ENCODE measurements at regions not wholly inside any gene's neighbourhood (a gene's known extent, or its start where the extent isn't known, plus 50 kb on each side); places are given as distances from the start of the nearest gene placed in this dataset.

- Histone ChIP-seq H3K79me2 (replicated peaks; ENCODE audit: insufficient read depth, low read length) (no peaks in the 10 kb centered on the region), H4K20me1 (ENCODE audit: insufficient read depth) (peaks cover 3% of the 10 kb centered on the region), H3F3A (ENCODE audit: insufficient read depth, low read length, poor library complexity, severe bottlenecking) (no peaks in the 10 kb centered on the region), H3K4me2 (ENCODE audit: low read length) (no peak overlapping the region), H3K9me3 (ENCODE audit: low read length) (no peaks in the 10 kb centered on the region), H3K27ac (ENCODE audit: low read length) (no peak overlapping the region), H3K27me3 (ENCODE audit: insufficient read depth, low read depth, low read length) (no peaks in the 10 kb centered on the region), H3K36me3 (ENCODE audit: insufficient read depth, low read length) (no peaks in the 10 kb centered on the region), H3K9me2 (ENCODE audit: insufficient read depth, low read length) (no peaks in the 10 kb centered on the region), H3K4me3 (ENCODE audit: low read length) (no peak overlapping the region), H2AFZ (ENCODE audit: low read depth, low read length) (no peak overlapping the region), H3K9ac (ENCODE audit: low read length) (no peak overlapping the region)
- no peak for TF ChIP-seq EZH2 (IDR thresholded peaks at IDR 0.05; ENCODE audit: borderline replicate concordance, insufficient read depth, low read length, poor library complexity, severe bottlenecking)
- TF ChIP-seq REST (IDR thresholded peaks at IDR 0.05; ENCODE audit: borderline replicate concordance): no peak
- TF ChIP-seq EP300 (conservative IDR thresholded peaks at IDR 0.05; ENCODE audit: poor library complexity, severe bottlenecking): no peak
- no peak for TF ChIP-seq RAD21 (conservative IDR thresholded peaks at IDR 0.05)
- TF ChIP-seq POLR2AphosphoS5 (IDR thresholded peaks at IDR 0.05): no peak
- no peak for TF ChIP-seq TAF1 (IDR thresholded peaks at IDR 0.05; ENCODE audit: low read depth)
- TF ChIP-seq SMC3 (conservative IDR thresholded peaks at IDR 0.05; ENCODE audit: poor library complexity): no peak
- no peak for TF ChIP-seq CTCF (IDR thresholded peaks at IDR 0.05; ENCODE audit: poor library complexity, severe bottlenecking)
- no peak for TF ChIP-seq MXI1 (conservative IDR thresholded peaks at IDR 0.05; ENCODE audit: poor library complexity, severe bottlenecking)
These were observed 822.1 kb upstream of the SORCS1 start for GRCh38 chr10:107986571-107986970.

- no peaks in the 10 kb centered on the region for H3K79me2 ChIP-seq (replicated peaks; ENCODE audit: insufficient read depth, low read length)
- no peaks in the 10 kb centered on the region for H3F3A ChIP-seq (ENCODE audit: insufficient read depth, low read length, poor library complexity, severe bottlenecking)
- no peaks in the 10 kb centered on the region for H3K36me3 ChIP-seq (ENCODE audit: insufficient read depth, low read length)
- H3K4me2 ChIP-seq (ENCODE audit: low read length): no peak overlapping the region
- H3K9me3 ChIP-seq (ENCODE audit: low read length): no peaks in the 10 kb centered on the region
- no peak overlapping the region for H3K4me3 ChIP-seq (ENCODE audit: low read length)
- H3K27me3 ChIP-seq (ENCODE audit: insufficient read depth, low read depth, low read length): no peaks in the 10 kb centered on the region
- no peak overlapping the region for H2AFZ ChIP-seq (ENCODE audit: low read depth, low read length)
- H3K9me2 ChIP-seq (ENCODE audit: insufficient read depth, low read length): no peaks in the 10 kb centered on the region
- TF ChIP-seq POLR2AphosphoS5 (IDR thresholded peaks at IDR 0.05): no peak
- no peak for TF ChIP-seq CTCF (IDR thresholded peaks at IDR 0.05; ENCODE audit: poor library complexity, severe bottlenecking)
- no peak for TF ChIP-seq SMC3 (conservative IDR thresholded peaks at IDR 0.05; ENCODE audit: poor library complexity)
- no peak for TF ChIP-seq RAD21 (conservative IDR thresholded peaks at IDR 0.05)
- TF ChIP-seq REST (IDR thresholded peaks at IDR 0.05; ENCODE audit: borderline replicate concordance): no peak
- no peak for TF ChIP-seq EP300 (conservative IDR thresholded peaks at IDR 0.05; ENCODE audit: poor library complexity, severe bottlenecking)
- no peak for TF ChIP-seq EZH2 (IDR thresholded peaks at IDR 0.05; ENCODE audit: borderline replicate concordance, insufficient read depth, low read length, poor library complexity, severe bottlenecking)
- TF ChIP-seq MXI1 (conservative IDR thresholded peaks at IDR 0.05; ENCODE audit: poor library complexity, severe bottlenecking): no peak
- no peak for TF ChIP-seq TAF1 (IDR thresholded peaks at IDR 0.05; ENCODE audit: low read depth)
- no peak overlapping the region for H3K27ac ChIP-seq (ENCODE audit: low read length)
- peaks cover 3% of the 10 kb centered on the region for H4K20me1 ChIP-seq (ENCODE audit: insufficient read depth)
- H3K9ac ChIP-seq (ENCODE audit: low read length): no peak overlapping the region
These were observed 820.1 kb upstream of the SORCS1 start for GRCh38 chr10:107984581-107984980.
